Retinal pigment epithelial cell (primary cell): ENCODE measurements at regions not wholly inside any gene's neighbourhood (a gene's known extent, or its start where the extent isn't known, plus 50 kb on each side); places are given as distances from the start of the nearest gene placed in this dataset.

Source experiments
- DNase-seq: peaks from one replicate; pipeline ENCODE4 v3.0.0-alpha.2; 2010; ENCODE audit warnings: low read depth
- H3K4me3 ChIP-seq: 2 replicates; pipeline ENCODE4 v1.5.1; 2011; ENCODE audit warnings: mild to moderate bottlenecking, low read length, control low read depth, moderate library complexity
- CTCF ChIP-seq: conservative IDR thresholded peaks from 2 replicates; pipeline ENCODE4 v1.5.1; 2011; ENCODE audit warnings: low read depth, low read length, control low read depth, inconsistent platforms

- no peak overlapping the region for H3K4me3 ChIP-seq
- no peak for DNase-seq
- TF ChIP-seq CTCF: no peak
Measured at GRCh38 chr1:30637183-30637980, 86.0 kb downstream of the MATN1 start.

- H3K4me3 ChIP-seq: no peak overlapping the region
- TF ChIP-seq CTCF: no peak
- DNase-seq: no peak
Measured at GRCh38 chr1:30636621-30637020, 86.8 kb downstream of the MATN1 start.

GRCh38 chr1:30635391-30635975 is 87.9 kb downstream of the MATN1 start:
- H3K4me3 ChIP-seq: no peak overlapping the region
- no peak for TF ChIP-seq CTCF
- no peak for DNase-seq

GRCh38 chr1:30634507-30634906 is 88.9 kb downstream of the MATN1 start:
- no peak for DNase-seq
- TF ChIP-seq CTCF: no peak
- H3K4me3 ChIP-seq: no peak overlapping the region

GRCh38 chr1:30633294-30633693 is 90.1 kb downstream of the MATN1 start:
- DNase-seq: no peak
- no peak for TF ChIP-seq CTCF
- H3K4me3 ChIP-seq: no peak overlapping the region

- no peak for TF ChIP-seq CTCF
- DNase-seq: no peak
- no peak overlapping the region for H3K4me3 ChIP-seq
Measured at GRCh38 chr1:30632481-30632880, 90.9 kb downstream of the MATN1 start.

GRCh38 chr1:30631700-30632099 is 91.7 kb downstream of the MATN1 start:
- no peak for DNase-seq

More at GRCh38 chr1:30631700-30632099, 91.7 kb downstream of the MATN1 start:
- H3K4me3 ChIP-seq: no peak overlapping the region
- no peak for TF ChIP-seq CTCF
